K562 (cell line): ENCODE measurements at regions not wholly inside any gene's neighbourhood (a gene's known extent, or its start where the extent isn't known, plus 50 kb on each side); places are given as distances from the start of the nearest gene placed in this dataset.

Source experiments
- CBX2 ChIP-seq: fragments of 200-600 bp; sonication (generic); IDR thresholded peaks from one replicate; pipeline ENCODE4 v1.6.1; 2012; ENCODE audit warnings: mild to moderate bottlenecking, low read length, inconsistent platforms; ENCODE audit not compliant: insufficient read depth, poor library complexity, severe bottlenecking
- EZH2 ChIP-seq: IDR thresholded peaks from 2 replicates; pipeline ENCODE4 v1.6.1; 2012; ENCODE audit warnings: low read depth, mild to moderate bottlenecking, inconsistent platforms, low read length, borderline replicate concordance
- IRF2 ChIP-seq: sonication (generic); formaldehyde crosslinking; IDR thresholded peaks from 2 replicates; pipeline ENCODE4 v1.8.1; 2022; ENCODE audit warnings: mild to moderate bottlenecking, missing genetic modification reagents
- POLR2A ChIP-seq: fragments of 450-650 bp; conservative IDR thresholded peaks from 2 replicates; pipeline ENCODE4 v1.6.1; 2016
- PRDM10 ChIP-seq: fragments of 450-650 bp; IDR thresholded peaks from 2 replicates; pipeline ENCODE4 v1.6.1; 2018; ENCODE audit not compliant: partially characterized antibody
- RAD21 ChIP-seq, 2 experiments: fragments of 250-450 bp in 1 of 2; fragments of 450-650 bp in 1 of 2; sonication (Bioruptor Pico) in 1 of 2; formaldehyde crosslinking in 1 of 2; IDR thresholded peaks in 1 of 2; conservative IDR thresholded peaks in 1 of 2; 2 replicates each; pipeline versions ENCODE4 v1.4.0 to v1.8.0; 2020 to 2022; ENCODE audit warnings: mild to moderate bottlenecking in 2 of 2, moderate library complexity in 1 of 2
- TCF7 ChIP-seq: sonication (generic); IDR thresholded peaks from 2 replicates; pipeline ENCODE4 v1.6.1; 2016; ENCODE audit warnings: antibody characterized with exemption, borderline replicate concordance
- TCF7L2 ChIP-seq: fragments of 150-350 bp; IDR thresholded peaks from 2 replicates; pipeline ENCODE4 v1.6.1; 2016; ENCODE audit warnings: low read depth, mild to moderate bottlenecking, low read length, moderate library complexity
- ZKSCAN3 ChIP-seq: fragments of 250-450 bp; sonication (Bioruptor Pico); IDR thresholded peaks from 2 replicates; pipeline ENCODE4 v1.4.0; 2020
- TF ChIP-seq, protein P1 (sequence below): fragments of 250-450 bp; sonication (Bioruptor Pico); IDR thresholded peaks from 2 replicates; pipeline ENCODE4 v1.6.1; 2021; ENCODE audit warnings: mild to moderate bottlenecking

GRCh38 chr7:156096771-156097538, 284.7 kb upstream of the SHH start:
- no peak for TF ChIP-seq TCF7L2
- no peak for TF ChIP-seq PRDM10
- TF ChIP-seq POLR2A: no peak
- no peak for TF ChIP-seq TCF7
- no peak for TF ChIP-seq IRF2 (CRISPR knock-in tag)
- no peak for TF ChIP-seq RAD21 (CRISPR knock-in tag; conservative IDR thresholded peaks at IDR 0.05 in 1 of 2, IDR thresholded peaks at IDR 0.05 in 1 of 2)
- TF ChIP-seq, protein P1, sequence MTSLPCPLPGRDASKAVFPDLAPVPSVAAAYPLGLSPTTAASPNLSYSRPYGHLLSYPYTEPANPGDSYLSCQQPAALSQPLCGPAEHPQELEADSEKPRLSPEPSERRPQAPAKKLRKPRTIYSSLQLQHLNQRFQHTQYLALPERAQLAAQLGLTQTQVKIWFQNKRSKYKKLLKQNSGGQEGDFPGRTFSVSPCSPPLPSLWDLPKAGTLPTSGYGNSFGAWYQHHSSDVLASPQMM (CRISPR knock-in tag): no peak
- no peak for TF ChIP-seq EZH2
- no peak for TF ChIP-seq ZKSCAN3 (CRISPR knock-in tag)
- TF ChIP-seq CBX2: no peak
